ENCODE measurements at regions not wholly inside any gene's neighbourhood (a gene's known extent, or its start where the extent isn't known, plus 50 kb on each side); places are given as distances from the start of the nearest gene placed in this dataset.

- TF ChIP-seq SUZ12 (IDR thresholded peaks at IDR 0.05; ENCODE audit: extremely low read depth, insufficient read depth, insufficient read length) (no peak), ZNF274 (IDR thresholded peaks at IDR 0.05; ENCODE audit: low read depth, low read length) (no peak), YY1 (IDR thresholded peaks at IDR 0.05; ENCODE audit: insufficient read depth, insufficient read length) (no peak)
Measured at GRCh38 chr5:43859309-43859708, 256.3 kb downstream of the NNT start.

All from NT2/D1 (cell line).